Heart left ventricle (tissue), 16 donors: ENCODE measurements at regions not wholly inside any gene's neighbourhood (a gene's known extent, or its start where the extent isn't known, plus 50 kb on each side); places are given as distances from the start of the nearest gene placed in this dataset.

ENCODE experiments used
- ATAC-seq, 4 donors: fragments of 200-7000 bp; cut with Tn5 transposase; one replicate each; pipeline ENCODE4 v1.9.1; 2020 to 2022; ENCODE audit warnings: moderate library complexity in 4 of 4, mild to moderate bottlenecking in 3 of 4, moderate number of reproducible peaks in 1 of 4
- DNase-seq, 5 donors: peaks; one replicate each; pipeline ENCODE4 v3.0.0-alpha.2; 2020
- H3K27ac ChIP-seq, 12 donors: fragments of 200-600 bp; sonication (generic) in 4 of 12; one replicate each; pipeline versions ENCODE4 v1.5.0 to v1.8.0; 2016 to 2022; ENCODE audit warnings: mild to moderate bottlenecking in 2 of 12
- H3K27me3 ChIP-seq, 9 donors: fragments of 200-600 bp; sonication (generic) in 2 of 9; one replicate each; pipeline versions ENCODE4 v1.5.1 to v1.8.0; 2016 to 2022; ENCODE audit warnings: mild to moderate bottlenecking in 3 of 9
- H3K36me3 ChIP-seq, 9 donors: fragments of 200-600 bp; sonication (generic) in 2 of 9; one replicate each; pipeline versions ENCODE4 v1.5.0 to v1.8.0; 2018 to 2022; ENCODE audit warnings: mild to moderate bottlenecking in 2 of 9
- H3K4me1 ChIP-seq, 12 donors: fragments of 200-600 bp; sonication (generic) in 4 of 12; one replicate each; pipeline versions ENCODE4 v1.5.0 to v1.8.0; 2016 to 2022; ENCODE audit warnings: mild to moderate bottlenecking in 3 of 12
- H3K4me3 ChIP-seq, 12 donors: fragments of 200-600 bp; sonication (generic) in 4 of 12; one replicate each; pipeline versions ENCODE4 v1.5.0 to v1.8.0; 2017 to 2022; ENCODE audit warnings: mild to moderate bottlenecking in 9 of 12, moderate library complexity in 4 of 12
- H3K9me3 ChIP-seq, 12 donors: fragments of 200-600 bp; sonication (generic) in 4 of 12; one replicate each; pipeline versions ENCODE4 v1.5.0 to v1.8.0; 2016 to 2022; ENCODE audit warnings: mild to moderate bottlenecking in 1 of 12
- POLR2A ChIP-seq, 2 donors: fragments of 450-650 bp; IDR thresholded peaks; one replicate each; pipeline ENCODE4 v1.6.1; 2017; ENCODE audit warnings: antibody characterized with exemption in 2 of 2, mild to moderate bottlenecking in 2 of 2, moderate library complexity in 2 of 2
- WGBS, 4 donors: extraction: QIAGEN DNeasy Blood & Tissue Kit in 2 of 4; methylation state at CpG; one replicate each; pipeline versions ENCODE4 v1.1.5 to v1.1.7; 2013 to 2018; 5-methylcytosine and 5-hydroxymethylcytosine counted together
- intact Hi-C, 10 donors: fragments of 100-400 bp; cut with DNase I; formaldehyde crosslinking; loops; one replicate each; pipeline versions ENCODE4 v1.11.1 to v1.14.2; 2022
- TF ChIP-seq, protein P1 (sequence below), 12 donors: fragments of 200-600 bp; sonication (generic) in 4 of 12; IDR thresholded peaks; one replicate each; pipeline versions ENCODE4 v1.5.0 to v1.8.0; 2018 to 2022; ENCODE audit warnings: antibody characterized with exemption in 12 of 12, mild to moderate bottlenecking in 5 of 12
- donor health status: ischemic (EF 13 %, LVEDD 7.1; RV severe dilation, severe dysfunction).
- donor health status: healthy with polysubstance abuse.
- donor health status: DM: no; HTN: yes; CAD: no.
- donor health status: DM: no; HTN: no; CAD: no.
- donor health status: ischemic (EF 25% LVEDD 6.9; RV normal size, moderate dysfunction).
- donor health status: ischemic (EF 25% LVEDD 5.7; RV mildly dilated, moderate dysfunction).
- donor health status: healthy.
- donor health status: DM: yes; HTN: yes; CAD: no.
- donor health status: ischemic (EF 35%, LVEDD 5.7; RV mildly dilated, moderate dysfunction).
- donor health status: nonischemic (EF 11% LVEDD 7.7; RV severe dilation, severe dysfunction).
- donor health status: DM: yes; HTN: yes; CAD: no.
- donor health status: PGD.
- donor health status: ischemic (EF 29% LVEDD 5.4; RV normal size, mild dysfunction).
- donor health status: nonischemic (EF 23%, LVEDD 6.1; RV moderate dilation, normal function).

DNA sequence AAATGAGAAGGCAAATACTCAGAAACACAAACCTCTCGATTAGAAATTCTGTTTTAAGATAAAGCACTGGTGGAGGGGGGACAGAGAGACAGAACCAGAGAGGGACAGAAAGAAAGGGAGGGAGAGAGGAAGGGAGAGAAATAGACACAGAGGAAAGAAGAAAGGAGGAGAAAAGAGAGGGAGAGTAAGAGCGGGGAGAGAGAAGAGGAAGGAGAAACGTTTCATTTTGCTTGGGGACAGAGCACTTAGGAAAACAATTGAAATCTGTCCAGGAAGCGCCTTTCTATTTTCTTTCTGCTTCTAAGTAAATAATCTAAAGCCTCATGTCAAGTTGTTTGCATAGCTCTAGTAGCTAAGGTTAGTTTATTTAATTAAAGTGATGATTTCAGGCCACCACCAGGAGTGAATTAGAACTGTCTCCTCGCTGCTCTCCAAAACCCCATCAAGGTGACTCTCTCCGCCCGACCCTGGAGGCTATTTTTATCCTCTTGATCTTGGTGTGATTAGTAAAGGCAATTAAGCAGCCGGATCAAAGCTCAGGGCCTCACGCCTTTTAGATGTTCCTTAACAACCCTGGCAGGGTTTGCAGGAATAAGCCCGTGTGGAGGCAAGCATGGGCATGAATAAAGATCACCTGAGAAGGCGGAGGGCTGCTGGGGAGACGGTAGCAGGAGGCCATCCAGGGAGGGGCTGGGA is 73.4 kb upstream of the INSIG1 start:
- Histone ChIP-seq H3K27ac (no peak overlapping the region), H3K36me3 (no peaks in the 10 kb centered on the region), H3K9me3 (no peaks in the 10 kb centered on the region), H3K4me1 (peaks cover 0 to 6% (median 0%) of the 10 kb centered on the region in 12 donors), H3K27me3 (peaks cover 0 to 20% (median 0%) of the 10 kb centered on the region in 9 donors), H3K4me3 (no peak overlapping the region)
- intact Hi-C loops = loop anchor here in 1 of 10 donors (10.0 kb wide), 1 partner anchor 1011 kb away; no protein-coding TSS in a partner anchor
- 66 to 72% (median 70%) methylated on average over 12 of the region's 12 CpGs for WGBS, 4 donors
- TF ChIP-seq, protein P1, sequence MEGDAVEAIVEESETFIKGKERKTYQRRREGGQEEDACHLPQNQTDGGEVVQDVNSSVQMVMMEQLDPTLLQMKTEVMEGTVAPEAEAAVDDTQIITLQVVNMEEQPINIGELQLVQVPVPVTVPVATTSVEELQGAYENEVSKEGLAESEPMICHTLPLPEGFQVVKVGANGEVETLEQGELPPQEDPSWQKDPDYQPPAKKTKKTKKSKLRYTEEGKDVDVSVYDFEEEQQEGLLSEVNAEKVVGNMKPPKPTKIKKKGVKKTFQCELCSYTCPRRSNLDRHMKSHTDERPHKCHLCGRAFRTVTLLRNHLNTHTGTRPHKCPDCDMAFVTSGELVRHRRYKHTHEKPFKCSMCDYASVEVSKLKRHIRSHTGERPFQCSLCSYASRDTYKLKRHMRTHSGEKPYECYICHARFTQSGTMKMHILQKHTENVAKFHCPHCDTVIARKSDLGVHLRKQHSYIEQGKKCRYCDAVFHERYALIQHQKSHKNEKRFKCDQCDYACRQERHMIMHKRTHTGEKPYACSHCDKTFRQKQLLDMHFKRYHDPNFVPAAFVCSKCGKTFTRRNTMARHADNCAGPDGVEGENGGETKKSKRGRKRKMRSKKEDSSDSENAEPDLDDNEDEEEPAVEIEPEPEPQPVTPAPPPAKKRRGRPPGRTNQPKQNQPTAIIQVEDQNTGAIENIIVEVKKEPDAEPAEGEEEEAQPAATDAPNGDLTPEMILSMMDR (IDR thresholded peaks at IDR 0.05) = no peak
- no peak for TF ChIP-seq POLR2A (IDR thresholded peaks at IDR 0.05)
- ATAC-seq (no peak), DNase-seq (no peak)

GRCh38 chr7:155225095-155225494 is 72.6 kb upstream of the INSIG1 start:
- Histone ChIP-seq H3K36me3 (no peaks in the 10 kb centered on the region), H3K9me3 (no peaks in the 10 kb centered on the region), H3K27ac (no peak overlapping the region), H3K4me1 (peaks cover 0 to 6% (median 0%) of the 10 kb centered on the region in 12 donors), H3K27me3 (peaks cover 0 to 20% (median 0%) of the 10 kb centered on the region in 9 donors), H3K4me3 (no peak overlapping the region)
- TF ChIP-seq, protein P1 (IDR thresholded peaks at IDR 0.05) = no peak
- TF ChIP-seq POLR2A (IDR thresholded peaks at IDR 0.05) = no peak
- DNase-seq (no peak), ATAC-seq (no peak)
- intact Hi-C loops = loop anchor here in 1 of 10 donors (10.0 kb wide), 1 partner anchor 1010 kb away; no protein-coding TSS in a partner anchor
- 85 to 96% (median 91%) methylated on average over 11 of the region's 11 CpGs for WGBS, 4 donors

- ATAC-seq (no peak), DNase-seq (no peak)
- no peaks in the 10 kb centered on the region for H3K9me3 ChIP-seq
- peaks cover 0 to 20% (median 0%) of the 10 kb centered on the region in 9 donors for H3K27me3 ChIP-seq
- H3K27ac ChIP-seq = no peak overlapping the region
- no peaks in the 10 kb centered on the region for H3K36me3 ChIP-seq
- H3K4me3 ChIP-seq = no peak overlapping the region
- TF ChIP-seq POLR2A (IDR thresholded peaks at IDR 0.05) = no peak
- TF ChIP-seq, protein P1 (IDR thresholded peaks at IDR 0.05) = no peak
- WGBS, 4 donors = 87 to 91% (median 88%) methylated on average over 12 to 14 of the region's 14 CpGs
- intact Hi-C loops = loop anchor here in 1 of 10 donors (10.0 kb wide), 1 partner anchor 1009 kb away; no protein-coding TSS in a partner anchor
- H3K4me1 ChIP-seq = peaks cover 0 to 6% (median 0%) of the 10 kb centered on the region in 12 donors
Measured at GRCh38 chr7:155225516-155225915, 72.2 kb upstream of the INSIG1 start.

DNA sequence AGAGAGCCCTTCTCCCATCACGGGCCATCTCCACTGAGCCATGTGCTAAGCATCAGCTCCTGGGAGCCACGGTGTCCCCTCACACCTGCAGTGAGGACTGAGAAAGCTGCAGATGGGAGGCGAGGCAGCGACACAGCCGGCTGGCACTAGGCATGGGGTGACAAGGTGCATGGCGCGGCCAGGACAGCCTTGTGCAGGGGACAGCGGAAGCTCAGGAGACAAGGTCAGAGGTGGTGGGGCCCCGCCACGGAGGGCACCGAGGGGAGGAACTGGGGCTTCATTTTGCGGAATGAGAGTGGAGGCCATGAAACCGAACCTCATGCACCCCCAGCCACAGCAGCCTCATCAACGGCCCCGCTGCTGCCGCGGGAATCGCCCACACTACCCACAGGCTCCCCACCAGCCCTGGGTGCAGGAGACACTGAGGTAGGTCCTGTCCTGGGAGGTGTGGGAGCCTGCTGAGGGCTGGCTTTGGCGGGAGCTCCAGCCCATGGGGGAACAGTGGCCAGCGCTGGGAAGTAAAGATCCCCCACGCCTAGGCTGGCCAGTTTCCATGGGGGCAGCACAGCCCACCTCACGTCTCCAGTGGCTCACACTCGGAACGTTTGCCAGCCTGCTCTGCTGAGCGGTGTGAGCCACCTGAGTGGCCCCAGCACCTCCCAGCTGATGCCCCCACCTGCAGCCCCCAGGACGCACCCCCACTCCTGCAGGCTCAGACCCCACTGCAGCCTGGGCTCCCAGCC is 71.2 kb upstream of the INSIG1 start:
- WGBS, 4 donors = 78 to 86% (median 82%) methylated on average over 15 to 26 of the region's 26 CpGs

More for the DNA sequence above, 71.2 kb upstream of the INSIG1 start:
- Histone ChIP-seq H3K4me1 (no peaks in the 10 kb centered on the region), H3K9me3 (no peaks in the 10 kb centered on the region), H3K27ac (no peak overlapping the region), H3K36me3 (no peaks in the 10 kb centered on the region), H3K4me3 (no peak overlapping the region), H3K27me3 (peaks cover 0 to 20% (median 0%) of the 10 kb centered on the region in 9 donors)
- intact Hi-C loops = loop anchor here in 1 of 10 donors (10.0 kb wide), 1 partner anchor 1008 kb away; no protein-coding TSS in a partner anchor
- TF ChIP-seq POLR2A (IDR thresholded peaks at IDR 0.05) = no peak
- TF ChIP-seq, protein P1 (IDR thresholded peaks at IDR 0.05) = no peak
- ATAC-seq (no peak), DNase-seq (no peak)
